Glutamatergic neuron (in vitro differentiated cells): ENCODE measurements at regions not wholly inside any gene's neighbourhood (a gene's known extent, or its start where the extent isn't known, plus 50 kb on each side); places are given as distances from the start of the nearest gene placed in this dataset.
"Not testable (repeated sequence)": the region's sequence is repeated elsewhere in the genome, so short reads cannot be mapped to it uniquely, and the experiment has no call there.

Experiments used
- DNase-seq: peaks from one replicate; pipeline ENCODE4 v3.0.0; 2022
- H3K27ac Mint-ChIP-seq: one replicate; pipeline ENCODE4 v1.8.0; 2020; ENCODE audit warnings: mild to moderate bottlenecking, mixed read lengths, inconsistent platforms; ENCODE audit not compliant: unreplicated experiment
- H3K27me3 Mint-ChIP-seq: one replicate; pipeline ENCODE4 v1.8.0; 2020; ENCODE audit warnings: mild to moderate bottlenecking, moderate library complexity, mixed read lengths, inconsistent platforms; ENCODE audit not compliant: unreplicated experiment
- H3K36me3 Mint-ChIP-seq: one replicate; pipeline ENCODE4 v1.8.0; 2020; ENCODE audit warnings: mild to moderate bottlenecking, mixed read lengths, inconsistent platforms; ENCODE audit not compliant: unreplicated experiment
- H3K4me1 Mint-ChIP-seq: one replicate; pipeline ENCODE4 v1.8.0; 2020; ENCODE audit warnings: mild to moderate bottlenecking, low read depth, mixed read lengths, inconsistent platforms; ENCODE audit not compliant: unreplicated experiment
- H3K4me3 Mint-ChIP-seq: one replicate; pipeline ENCODE4 v1.8.0; 2020; ENCODE audit warnings: mild to moderate bottlenecking, mixed read lengths, inconsistent platforms; ENCODE audit not compliant: unreplicated experiment
- H3K9me3 Mint-ChIP-seq: one replicate; pipeline ENCODE4 v1.8.0; 2020; ENCODE audit warnings: mild to moderate bottlenecking, moderate library complexity, mixed read lengths, inconsistent platforms; ENCODE audit not compliant: unreplicated experiment
- TF ChIP-seq, protein P1 (sequence below): fragments of 200-600 bp; sonication (generic); IDR thresholded peaks from one replicate; pipeline ENCODE4 v1.5.0; 2021; ENCODE audit not compliant: partially characterized antibody, unreplicated experiment

DNA sequence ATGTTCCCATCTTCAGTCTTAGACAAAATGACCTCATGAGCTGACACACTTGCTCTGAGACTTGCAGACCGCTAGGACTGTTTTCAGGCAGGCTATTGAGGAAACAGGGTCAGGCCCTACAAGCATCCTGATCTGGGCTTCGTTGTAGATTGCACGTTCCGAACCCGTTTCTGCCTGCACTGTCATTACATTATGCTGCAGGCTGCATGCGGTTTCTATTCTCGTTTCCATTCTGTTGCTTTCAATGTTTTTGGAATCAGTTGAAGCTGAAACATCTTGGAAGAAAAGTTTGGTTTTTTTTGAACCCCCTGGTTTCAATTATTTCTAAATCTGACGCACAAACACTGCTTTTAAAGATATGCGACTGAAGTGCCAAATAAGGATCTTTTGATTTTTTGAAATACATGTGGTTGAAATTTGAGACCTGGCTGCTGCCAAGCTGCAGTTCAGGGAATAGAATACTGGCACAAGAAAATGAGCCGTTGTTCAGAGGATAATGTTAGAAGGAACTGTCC is 716.1 kb upstream of the INTU start:
- Mint-ChIP-seq H3K4me3 (no peak overlapping the region), H3K36me3 (no peaks in the 10 kb centered on the region), H3K27me3 (no peaks in the 10 kb centered on the region), H3K4me1 (no peaks in the 10 kb centered on the region), H3K27ac (no peak overlapping the region), H3K9me3 (no peaks in the 10 kb centered on the region)
- TF ChIP-seq, protein P1, sequence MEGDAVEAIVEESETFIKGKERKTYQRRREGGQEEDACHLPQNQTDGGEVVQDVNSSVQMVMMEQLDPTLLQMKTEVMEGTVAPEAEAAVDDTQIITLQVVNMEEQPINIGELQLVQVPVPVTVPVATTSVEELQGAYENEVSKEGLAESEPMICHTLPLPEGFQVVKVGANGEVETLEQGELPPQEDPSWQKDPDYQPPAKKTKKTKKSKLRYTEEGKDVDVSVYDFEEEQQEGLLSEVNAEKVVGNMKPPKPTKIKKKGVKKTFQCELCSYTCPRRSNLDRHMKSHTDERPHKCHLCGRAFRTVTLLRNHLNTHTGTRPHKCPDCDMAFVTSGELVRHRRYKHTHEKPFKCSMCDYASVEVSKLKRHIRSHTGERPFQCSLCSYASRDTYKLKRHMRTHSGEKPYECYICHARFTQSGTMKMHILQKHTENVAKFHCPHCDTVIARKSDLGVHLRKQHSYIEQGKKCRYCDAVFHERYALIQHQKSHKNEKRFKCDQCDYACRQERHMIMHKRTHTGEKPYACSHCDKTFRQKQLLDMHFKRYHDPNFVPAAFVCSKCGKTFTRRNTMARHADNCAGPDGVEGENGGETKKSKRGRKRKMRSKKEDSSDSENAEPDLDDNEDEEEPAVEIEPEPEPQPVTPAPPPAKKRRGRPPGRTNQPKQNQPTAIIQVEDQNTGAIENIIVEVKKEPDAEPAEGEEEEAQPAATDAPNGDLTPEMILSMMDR: no peak
- DNase-seq: no peak

DNA sequence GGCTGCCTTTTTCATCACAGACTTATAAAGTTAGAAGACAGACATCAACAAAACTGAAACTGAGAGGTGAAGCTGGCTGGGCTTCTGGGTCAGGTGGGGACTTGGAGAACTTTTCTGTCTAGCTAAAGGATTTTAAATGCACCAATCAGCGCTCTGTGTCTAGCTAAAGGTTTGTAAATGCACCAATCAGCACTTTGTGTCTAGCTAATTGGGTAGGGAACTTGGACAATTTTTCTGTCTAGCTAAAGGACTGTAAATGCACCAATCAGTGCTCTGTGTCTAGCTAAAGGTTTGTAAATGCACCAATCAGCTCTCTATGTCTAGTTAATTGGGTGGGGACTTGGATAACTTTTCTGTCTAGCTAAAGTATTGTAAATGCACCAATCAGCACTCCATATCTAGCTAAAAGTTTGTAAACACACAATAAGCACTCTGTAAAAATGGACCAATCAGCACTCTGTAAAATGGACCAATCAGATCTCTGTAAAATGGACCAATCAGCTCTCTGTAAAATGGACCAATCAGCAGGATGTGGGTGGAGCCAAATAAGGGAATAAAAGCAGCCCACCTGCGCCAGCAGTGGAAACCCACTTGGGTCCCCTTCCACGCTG is 710.3 kb upstream of the INTU start:
- H3K4me1 Mint-ChIP-seq, H3K27me3 Mint-ChIP-seq, DNase-seq, H3K36me3 Mint-ChIP-seq, H3K27ac Mint-ChIP-seq, H3K4me3 Mint-ChIP-seq, H3K9me3 Mint-ChIP-seq: not testable (repeated sequence)

DNA sequence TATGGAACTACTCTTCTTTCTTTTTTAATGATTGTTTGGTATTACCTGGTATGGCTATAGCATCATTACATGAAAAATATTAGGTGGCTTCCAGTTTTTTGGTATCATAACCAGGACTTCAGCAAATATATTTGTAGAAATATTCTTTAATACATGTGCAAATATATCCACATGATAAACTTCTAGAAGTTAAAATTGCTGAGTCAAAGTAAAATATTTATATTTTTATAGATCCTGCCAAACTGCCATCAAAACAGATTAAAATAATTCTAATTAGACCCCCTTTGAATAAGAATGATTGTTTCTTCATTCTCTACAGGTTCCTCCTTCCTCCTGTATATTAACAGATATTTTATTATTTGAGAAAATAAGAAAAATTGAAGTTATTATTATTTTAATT is 708.5 kb upstream of the INTU start:
- Mint-ChIP-seq H3K4me1 (no peaks in the 10 kb centered on the region), H3K36me3 (no peaks in the 10 kb centered on the region), H3K27ac (no peak overlapping the region), H3K27me3 (no peaks in the 10 kb centered on the region), H3K4me3 (no peak overlapping the region), H3K9me3 (peaks cover 2% of the 10 kb centered on the region)
- TF ChIP-seq, protein P1: no peak
- DNase-seq: no peak

DNA sequence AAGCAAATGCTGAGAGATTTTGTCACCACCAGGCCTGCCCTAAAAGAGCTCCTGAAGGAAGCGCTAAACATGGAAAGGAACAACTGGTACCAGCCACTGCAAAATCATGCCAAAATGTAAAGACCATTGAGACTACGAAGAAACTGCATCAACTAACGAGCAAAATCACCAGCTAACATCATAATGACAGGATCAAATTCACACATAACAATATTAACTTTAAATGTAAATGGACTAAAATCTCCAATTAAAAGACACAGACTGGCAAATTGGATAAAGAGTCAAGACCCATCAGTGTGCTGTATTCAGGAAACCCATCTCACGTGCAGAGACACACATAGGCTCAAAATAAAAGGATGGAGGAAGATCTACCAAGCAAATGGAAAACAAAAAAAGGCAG is 702.7 kb upstream of the INTU start:
- not testable (repeated sequence) for H3K4me3 Mint-ChIP-seq, DNase-seq, H3K4me1 Mint-ChIP-seq, H3K27me3 Mint-ChIP-seq, H3K36me3 Mint-ChIP-seq, H3K27ac Mint-ChIP-seq, H3K9me3 Mint-ChIP-seq

DNA sequence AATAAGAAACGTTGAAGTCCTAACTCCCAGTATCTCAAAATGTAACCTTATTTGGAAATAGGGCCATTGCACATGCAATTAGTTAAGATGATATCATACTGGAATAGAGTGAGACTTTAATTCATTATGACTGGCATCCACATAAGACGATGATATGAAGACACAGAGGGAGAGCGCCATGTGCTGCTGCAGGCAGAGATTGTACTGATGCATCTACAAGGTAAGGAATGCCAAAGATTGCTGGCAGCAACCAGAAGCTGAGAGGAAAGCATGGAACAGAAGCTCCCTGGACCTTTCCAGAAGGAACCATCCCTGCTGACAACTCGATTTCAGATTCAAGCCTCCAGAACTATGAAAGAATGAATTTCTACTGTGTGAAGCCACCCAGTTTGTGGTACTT is 697.0 kb upstream of the INTU start:
- Mint-ChIP-seq H3K36me3 (no peaks in the 10 kb centered on the region), H3K4me3 (no peak overlapping the region)

DNA sequence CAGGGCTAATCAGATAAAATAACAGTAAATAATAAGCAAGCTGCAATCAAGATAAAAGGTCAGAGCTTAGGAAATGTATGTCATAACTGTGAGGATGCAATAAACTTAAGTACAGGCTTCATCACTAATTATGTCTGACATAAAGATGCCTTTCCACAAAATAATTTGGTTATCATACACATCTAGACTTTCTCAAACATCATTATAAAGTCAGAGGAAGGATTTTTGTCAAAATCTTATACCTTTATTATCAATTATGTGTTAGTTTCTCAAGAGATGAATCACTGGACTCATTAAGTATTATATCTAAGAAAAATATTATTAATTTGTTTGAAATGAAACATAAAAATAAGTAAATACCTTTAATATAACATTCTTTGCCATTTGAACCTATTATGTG is 695.4 kb upstream of the INTU start:
- Mint-ChIP-seq H3K4me3 (no peak overlapping the region), H3K9me3 (no peaks in the 10 kb centered on the region), H3K36me3 (no peaks in the 10 kb centered on the region), H3K27ac (no peak overlapping the region), H3K4me1 (no peaks in the 10 kb centered on the region), H3K27me3 (no peaks in the 10 kb centered on the region)
- TF ChIP-seq, protein P1: no peak
- DNase-seq: no peak

More for the DNA sequence above, 697.0 kb upstream of the INTU start:
- H3K27ac Mint-ChIP-seq: no peak overlapping the region
- H3K4me1 Mint-ChIP-seq: no peaks in the 10 kb centered on the region
- H3K9me3 Mint-ChIP-seq: no peaks in the 10 kb centered on the region
- TF ChIP-seq, protein P1: no peak
- no peaks in the 10 kb centered on the region for H3K27me3 Mint-ChIP-seq
- DNase-seq: no peak
